Natural killer cell (primary cell): ENCODE measurements at regions not wholly inside any gene's neighbourhood (a gene's known extent, or its start where the extent isn't known, plus 50 kb on each side); places are given as distances from the start of the nearest gene placed in this dataset.

Experiments
- ATAC-seq, 3 donors: fragments of 150-1000 bp in 2 of 3; fragments of 200-7000 bp in 1 of 3; cut with Tn5 transposase; 1 replicate in 1 of 3; 2 replicates in 2 of 3; pipeline ENCODE4 v1.10.0; 2021; ENCODE audit warnings: mild to moderate bottlenecking in 2 of 3, moderate library complexity in 2 of 3
- DNase-seq, 2 donors: peaks; one replicate each; pipeline versions ENCODE4 v3.0.0 to v3.0.0-alpha.2; 2013 to 2021; ENCODE audit warnings: mixed read lengths in 1 of 2
- H3K27ac ChIP-seq: one replicate; pipeline ENCODE4 v1.5.1; 2013; ENCODE audit warnings: mild to moderate bottlenecking, low read length
- H3K27me3 ChIP-seq: one replicate; pipeline ENCODE4 v1.6.1; 2013; ENCODE audit warnings: low read length; ENCODE audit not compliant: control insufficient read depth, insufficient read depth
- H3K36me3 ChIP-seq: one replicate; pipeline ENCODE4 v1.6.1; 2013; ENCODE audit warnings: low read length; ENCODE audit not compliant: control insufficient read depth, insufficient read depth
- H3K4me1 ChIP-seq: one replicate; pipeline ENCODE4 v1.6.1; 2013; ENCODE audit warnings: low read length; ENCODE audit not compliant: control insufficient read depth, insufficient read depth
- H3K4me3 ChIP-seq: one replicate; pipeline ENCODE4 v1.5.1; 2013; ENCODE audit warnings: low read length
- H3K9me3 ChIP-seq: one replicate; pipeline ENCODE4 v1.6.1; 2013; ENCODE audit warnings: low read length; ENCODE audit not compliant: control insufficient read depth, insufficient read depth
- H3K27ac Mint-ChIP-seq, 2 donors: one replicate each; pipeline ENCODE4 v1.8.0; 2022; ENCODE audit warnings: mild to moderate bottlenecking in 2 of 2, mixed read lengths in 2 of 2, moderate library complexity in 1 of 2
- H3K27me3 Mint-ChIP-seq, 2 donors: one replicate each; pipeline ENCODE4 v1.8.0; 2022; ENCODE audit warnings: low read depth in 2 of 2, mixed read lengths in 2 of 2
- H3K36me3 Mint-ChIP-seq: one replicate; pipeline ENCODE4 v1.8.0; 2022; ENCODE audit warnings: mixed read lengths
- H3K4me1 Mint-ChIP-seq, 2 donors: one replicate each; pipeline ENCODE4 v1.8.0; 2022; ENCODE audit warnings: mixed read lengths in 2 of 2
- H3K4me3 Mint-ChIP-seq: one replicate; pipeline ENCODE4 v1.8.0; 2022; ENCODE audit warnings: mild to moderate bottlenecking, moderate library complexity, mixed read lengths
- H3K9me3 Mint-ChIP-seq, 2 donors: one replicate each; pipeline ENCODE4 v1.8.0; 2022; ENCODE audit warnings: mixed read lengths in 2 of 2
- WGBS: methylation state at CpG from one replicate; pipeline ENCODE4 v1.1.7; 2013; ENCODE audit warnings: missing lambda C conversion rate; ENCODE audit not compliant: insufficient coverage; 5-methylcytosine and 5-hydroxymethylcytosine counted together
- intact Hi-C: fragments of 100-400 bp; cut with micrococcal nuclease; formaldehyde crosslinking; loops from one replicate; pipeline ENCODE4 v1.14.2; 2022
- TF ChIP-seq, protein P1 (sequence below): fragments of 200-600 bp; IDR thresholded peaks from one replicate; pipeline ENCODE4 v1.8.0; 2022; ENCODE audit warnings: antibody characterized with exemption

DNA sequence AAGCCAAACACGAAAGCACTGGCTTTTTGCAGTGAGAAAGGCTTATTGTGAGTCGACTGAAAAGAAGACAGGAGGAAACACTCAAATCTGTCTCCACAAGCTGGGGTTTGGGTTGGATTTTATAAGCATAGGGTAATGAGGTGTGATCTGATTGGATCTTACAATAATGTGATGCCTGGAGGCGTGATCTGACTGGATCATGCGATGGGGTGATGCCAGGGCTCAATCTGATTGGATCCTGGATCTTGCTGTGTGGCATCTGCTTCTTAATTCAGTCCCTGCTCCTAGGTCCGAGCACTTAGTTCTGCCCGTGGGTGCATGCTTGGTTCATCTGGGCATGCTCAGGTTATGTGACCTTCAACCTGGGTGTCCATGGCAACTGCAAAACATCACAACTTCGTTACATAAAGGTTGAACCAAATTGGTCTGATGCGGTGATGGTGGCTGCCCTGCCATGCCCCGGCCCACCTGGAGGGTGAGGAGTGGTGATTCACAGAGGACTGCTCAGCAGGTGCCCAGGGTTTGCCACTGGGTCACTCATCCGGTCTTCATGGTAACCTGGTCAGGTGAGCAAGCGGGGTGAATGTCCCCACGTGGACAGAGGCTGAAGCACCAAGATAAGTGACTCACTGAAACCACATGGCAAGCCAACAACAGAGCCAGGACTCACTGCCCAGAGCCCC lies 111.0 kb downstream of the KCNF1 start:
- Mint-ChIP-seq H3K27me3 (peaks cover 11 to 38% of the 10 kb centered on the region in 2 donors), H3K9me3 (no peaks in the 10 kb centered on the region), H3K4me1 (no peaks in the 10 kb centered on the region), H3K4me3 (no peak overlapping the region), H3K27ac (no peak overlapping the region), H3K36me3 (no peaks in the 10 kb centered on the region)
- no peak overlapping the region for H3K4me3 ChIP-seq
- no peaks in the 10 kb centered on the region for H3K27me3 ChIP-seq
- H3K9me3 ChIP-seq, result no peaks in the 10 kb centered on the region
- no peak for DNase-seq
- 88% methylated on average over 12 of the region's 12 CpGs for WGBS
- TF ChIP-seq, protein P1, sequence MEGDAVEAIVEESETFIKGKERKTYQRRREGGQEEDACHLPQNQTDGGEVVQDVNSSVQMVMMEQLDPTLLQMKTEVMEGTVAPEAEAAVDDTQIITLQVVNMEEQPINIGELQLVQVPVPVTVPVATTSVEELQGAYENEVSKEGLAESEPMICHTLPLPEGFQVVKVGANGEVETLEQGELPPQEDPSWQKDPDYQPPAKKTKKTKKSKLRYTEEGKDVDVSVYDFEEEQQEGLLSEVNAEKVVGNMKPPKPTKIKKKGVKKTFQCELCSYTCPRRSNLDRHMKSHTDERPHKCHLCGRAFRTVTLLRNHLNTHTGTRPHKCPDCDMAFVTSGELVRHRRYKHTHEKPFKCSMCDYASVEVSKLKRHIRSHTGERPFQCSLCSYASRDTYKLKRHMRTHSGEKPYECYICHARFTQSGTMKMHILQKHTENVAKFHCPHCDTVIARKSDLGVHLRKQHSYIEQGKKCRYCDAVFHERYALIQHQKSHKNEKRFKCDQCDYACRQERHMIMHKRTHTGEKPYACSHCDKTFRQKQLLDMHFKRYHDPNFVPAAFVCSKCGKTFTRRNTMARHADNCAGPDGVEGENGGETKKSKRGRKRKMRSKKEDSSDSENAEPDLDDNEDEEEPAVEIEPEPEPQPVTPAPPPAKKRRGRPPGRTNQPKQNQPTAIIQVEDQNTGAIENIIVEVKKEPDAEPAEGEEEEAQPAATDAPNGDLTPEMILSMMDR, result no peak
- intact Hi-C loops, result no loop called here
- no peak overlapping the region for H3K27ac ChIP-seq
- no peaks in the 10 kb centered on the region for H3K4me1 ChIP-seq
- no peak for ATAC-seq
- no peaks in the 10 kb centered on the region for H3K36me3 ChIP-seq

DNA sequence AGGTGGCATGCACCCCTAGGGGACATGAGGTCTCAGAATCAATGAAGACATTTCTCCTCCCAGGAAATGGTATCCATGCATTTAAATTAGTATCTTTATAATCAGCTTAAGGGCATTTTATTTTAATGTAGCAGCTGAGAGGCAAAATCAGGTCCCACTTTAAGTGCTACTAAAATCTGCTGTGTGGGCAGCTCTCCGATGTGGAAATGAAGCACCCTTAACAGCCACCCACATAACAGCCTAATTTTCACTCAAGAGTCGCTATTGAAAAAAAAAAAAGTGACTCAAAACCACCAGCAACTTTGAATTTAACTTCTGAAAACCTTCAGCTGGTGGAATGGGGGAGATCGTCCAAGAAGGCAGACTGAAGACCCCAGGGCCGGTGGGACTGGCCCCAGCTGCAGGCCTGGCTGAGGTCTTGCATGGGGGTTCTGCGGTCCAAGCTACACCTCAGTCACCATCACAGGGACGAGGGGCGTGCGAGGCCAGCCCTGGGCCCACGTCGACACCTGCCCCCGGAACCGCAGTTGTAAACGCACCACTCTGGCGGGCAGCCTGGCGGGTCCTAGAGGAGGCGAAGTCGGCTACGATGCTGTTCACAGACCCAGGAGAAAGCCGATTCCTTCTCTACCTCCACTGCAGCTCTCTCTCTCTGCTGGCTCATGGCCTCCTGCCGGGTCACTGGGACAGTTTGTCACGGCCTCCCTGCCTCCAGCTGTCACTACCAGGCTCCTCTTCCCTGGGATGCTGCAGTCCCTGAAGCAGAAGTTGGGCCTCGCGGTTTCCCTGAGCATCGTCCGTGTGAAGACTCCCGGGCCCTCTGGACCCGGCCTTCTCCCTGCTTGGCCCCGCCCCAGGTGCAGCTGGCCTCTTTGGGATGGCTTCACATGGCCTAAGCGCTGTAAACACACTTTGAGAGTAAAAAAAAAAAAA lies 111.9 kb downstream of the KCNF1 start:
- H3K4me3 Mint-ChIP-seq, result no peak overlapping the region
- Histone ChIP-seq H3K4me1 (no peaks in the 10 kb centered on the region), H3K4me3 (no peak overlapping the region), H3K27me3 (no peaks in the 10 kb centered on the region), H3K36me3 (no peaks in the 10 kb centered on the region), H3K9me3 (no peaks in the 10 kb centered on the region), H3K27ac (no peak overlapping the region)
- H3K27me3 Mint-ChIP-seq, result peaks cover 11 to 35% of the 10 kb centered on the region in 2 donors
- TF ChIP-seq, protein P1, result no peak
- 90% methylated on average over 28 of the region's 29 CpGs for WGBS
- no peaks in the 10 kb centered on the region for H3K9me3 Mint-ChIP-seq
- intact Hi-C loops, result no loop called here
- DNase-seq, result no peak
- no peaks in the 10 kb centered on the region for H3K4me1 Mint-ChIP-seq
- no peak for ATAC-seq
- no peak overlapping the region for H3K27ac Mint-ChIP-seq
- no peaks in the 10 kb centered on the region for H3K36me3 Mint-ChIP-seq

DNA sequence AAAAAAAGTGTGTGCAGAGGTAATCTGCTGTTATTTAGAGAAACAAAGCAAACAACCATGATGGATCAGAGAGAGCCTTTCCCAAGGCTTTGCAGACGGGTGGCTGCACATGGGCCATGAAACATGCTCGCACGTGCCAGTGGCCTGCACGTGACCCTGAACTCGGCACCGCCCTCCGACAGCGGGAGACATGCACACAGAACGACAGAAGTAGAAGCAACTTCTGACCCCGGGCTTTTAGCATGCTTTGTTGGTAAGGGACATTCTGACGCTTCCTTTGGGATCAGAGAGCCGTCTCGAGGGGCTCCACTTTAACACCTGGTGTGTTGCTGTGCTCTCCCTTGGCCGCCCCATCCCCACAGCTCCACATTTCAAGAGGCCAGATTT lies 112.5 kb downstream of the KCNF1 start:
- Histone ChIP-seq H3K27ac (no peak overlapping the region), H3K4me3 (no peak overlapping the region), H3K27me3 (no peaks in the 10 kb centered on the region), H3K4me1 (no peaks in the 10 kb centered on the region), H3K36me3 (no peaks in the 10 kb centered on the region), H3K9me3 (no peaks in the 10 kb centered on the region)
- H3K4me3 Mint-ChIP-seq, result no peak overlapping the region
- ATAC-seq, result no peak
- no peaks in the 10 kb centered on the region for H3K9me3 Mint-ChIP-seq
- H3K27me3 Mint-ChIP-seq, result peaks cover 12 to 30% of the 10 kb centered on the region in 2 donors
- DNase-seq, result no peak
- 79% methylated on average over 14 of the region's 14 CpGs for WGBS
- no peak overlapping the region for H3K27ac Mint-ChIP-seq
- no peaks in the 10 kb centered on the region for H3K36me3 Mint-ChIP-seq
- no peaks in the 10 kb centered on the region for H3K4me1 Mint-ChIP-seq
- TF ChIP-seq, protein P1, result no peak
- intact Hi-C loops, result no loop called here
